Neural progenitor cell (in vitro differentiated cells): ENCODE measurements at regions not wholly inside any gene's neighbourhood (a gene's known extent, or its start where the extent isn't known, plus 50 kb on each side); places are given as distances from the start of the nearest gene placed in this dataset.
A peak's percentile ranks its signal among the peaks of the same experiment; 100 is the strongest.

Experiments
- DNase-seq: peaks from one replicate; pipeline ENCODE4 v3.0.0-alpha.2; 2016; ENCODE audit warnings: low spot score
- H2AFZ ChIP-seq: fragments of 200-600 bp; sonication (generic); replicated peaks from 2 replicates; pipeline ENCODE4 v1.6.1; 2016; ENCODE audit warnings: antibody characterized with exemption
- H3F3A ChIP-seq: fragments of 200-600 bp; sonication (generic); 2 replicates; pipeline ENCODE4 v1.6.1; 2016; ENCODE audit warnings: antibody characterized with exemption, low read depth
- H3K27ac ChIP-seq: fragments of 200-600 bp; sonication (generic); 2 replicates; pipeline ENCODE4 v1.5.1; 2016; ENCODE audit warnings: mild to moderate bottlenecking
- H3K27me3 ChIP-seq: fragments of 200-600 bp; sonication (generic); 2 replicates; pipeline ENCODE4 v1.6.1; 2016; ENCODE audit warnings: mild to moderate bottlenecking, moderate library complexity
- H3K36me3 ChIP-seq: fragments of 200-600 bp; sonication (generic); 2 replicates; pipeline ENCODE4 v1.5.1; 2016
- H3K4me1 ChIP-seq: fragments of 200-600 bp; sonication (generic); 2 replicates; pipeline ENCODE4 v1.6.1; 2016; ENCODE audit warnings: mixed run types
- H3K4me2 ChIP-seq: fragments of 200-600 bp; sonication (generic); 2 replicates; pipeline ENCODE4 v1.6.1; 2016
- H3K4me3 ChIP-seq: fragments of 200-600 bp; sonication (generic); 2 replicates; pipeline ENCODE4 v1.5.1; 2016
- H3K79me2 ChIP-seq: fragments of 200-600 bp; sonication (generic); 2 replicates; pipeline ENCODE4 v1.6.1; 2016; ENCODE audit warnings: low read depth
- H3K9ac ChIP-seq: fragments of 200-600 bp; sonication (generic); 2 replicates; pipeline ENCODE4 v1.6.1; 2016
- H3K9me3 ChIP-seq: fragments of 200-600 bp; sonication (generic); 2 replicates; pipeline ENCODE4 v1.5.1; 2016; ENCODE audit warnings: low read depth
- H4K20me1 ChIP-seq: fragments of 200-600 bp; sonication (generic); 2 replicates; pipeline ENCODE4 v1.6.1; 2016; ENCODE audit warnings: low read depth
- H3K27ac Mint-ChIP-seq: 3 replicates; pipeline ENCODE4 v1.8.0; 2021; ENCODE audit warnings: mixed read lengths
- H3K27me3 Mint-ChIP-seq: 2 replicates; pipeline ENCODE4 v1.8.0; 2022; ENCODE audit warnings: low read depth, mild to moderate bottlenecking, inconsistent platforms, moderate library complexity, mixed read lengths; ENCODE audit not compliant: insufficient read depth
- H3K36me3 Mint-ChIP-seq: 3 replicates; pipeline ENCODE4 v1.8.0; 2021; ENCODE audit warnings: mixed read lengths
- H3K4me1 Mint-ChIP-seq: 3 replicates; pipeline ENCODE4 v1.8.0; 2021; ENCODE audit warnings: mixed read lengths
- H3K4me3 Mint-ChIP-seq: 3 replicates; pipeline ENCODE4 v1.8.0; 2021; ENCODE audit warnings: mild to moderate bottlenecking, moderate library complexity, mixed read lengths
- H3K9me3 Mint-ChIP-seq: 3 replicates; pipeline ENCODE4 v1.8.0; 2020; ENCODE audit warnings: mixed read lengths
- EZH2 ChIP-seq: fragments of 200-600 bp; sonication (generic); IDR thresholded peaks from 2 replicates; pipeline ENCODE4 v1.6.1; 2017; ENCODE audit warnings: antibody characterized with exemption, mild to moderate bottlenecking, moderate library complexity
- EZH2phosphoT487 ChIP-seq: fragments of 200-600 bp; sonication (generic); IDR thresholded peaks from 2 replicates; pipeline ENCODE4 v1.6.1; 2017; ENCODE audit warnings: antibody characterized with exemption
- TF ChIP-seq, protein P1 (sequence below): fragments of 200-600 bp; sonication (generic); IDR thresholded peaks from 2 replicates; pipeline ENCODE4 v1.5.1; 2017; ENCODE audit warnings: antibody characterized with exemption, mild to moderate bottlenecking

DNA sequence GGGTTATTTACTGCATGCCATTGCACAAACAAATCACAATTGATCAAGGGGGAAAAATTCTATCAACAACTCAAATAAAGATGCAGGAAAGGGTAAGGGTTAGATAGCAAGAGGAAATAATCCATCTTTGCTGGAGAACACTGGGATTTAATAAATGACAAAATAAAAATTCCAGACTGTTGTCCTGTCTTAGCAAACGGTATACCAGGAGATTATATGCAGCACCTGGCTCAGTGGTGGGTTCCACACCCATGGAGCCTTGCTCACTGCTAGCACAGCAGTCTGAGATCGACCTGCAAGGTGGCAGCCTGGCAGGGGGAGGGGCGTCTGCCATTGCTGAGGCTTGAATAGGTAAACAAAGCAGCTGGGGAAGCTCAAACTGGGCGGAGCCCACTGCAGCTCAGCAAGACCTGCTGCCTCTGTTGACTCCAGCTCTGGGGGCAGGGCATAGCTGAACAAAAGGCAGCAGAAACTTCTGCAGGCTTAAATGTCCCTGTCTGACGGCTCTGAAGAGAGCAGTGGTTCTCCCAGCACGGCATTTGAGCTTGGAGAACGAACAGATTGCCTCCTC is 296.5 kb upstream of the THSD7B start:
- peaks cover 7% of the 10 kb centered on the region for H3K9me3 Mint-ChIP-seq
- TF ChIP-seq EZH2phosphoT487, result no peak
- TF ChIP-seq EZH2, result no peak
- TF ChIP-seq, protein P1, sequence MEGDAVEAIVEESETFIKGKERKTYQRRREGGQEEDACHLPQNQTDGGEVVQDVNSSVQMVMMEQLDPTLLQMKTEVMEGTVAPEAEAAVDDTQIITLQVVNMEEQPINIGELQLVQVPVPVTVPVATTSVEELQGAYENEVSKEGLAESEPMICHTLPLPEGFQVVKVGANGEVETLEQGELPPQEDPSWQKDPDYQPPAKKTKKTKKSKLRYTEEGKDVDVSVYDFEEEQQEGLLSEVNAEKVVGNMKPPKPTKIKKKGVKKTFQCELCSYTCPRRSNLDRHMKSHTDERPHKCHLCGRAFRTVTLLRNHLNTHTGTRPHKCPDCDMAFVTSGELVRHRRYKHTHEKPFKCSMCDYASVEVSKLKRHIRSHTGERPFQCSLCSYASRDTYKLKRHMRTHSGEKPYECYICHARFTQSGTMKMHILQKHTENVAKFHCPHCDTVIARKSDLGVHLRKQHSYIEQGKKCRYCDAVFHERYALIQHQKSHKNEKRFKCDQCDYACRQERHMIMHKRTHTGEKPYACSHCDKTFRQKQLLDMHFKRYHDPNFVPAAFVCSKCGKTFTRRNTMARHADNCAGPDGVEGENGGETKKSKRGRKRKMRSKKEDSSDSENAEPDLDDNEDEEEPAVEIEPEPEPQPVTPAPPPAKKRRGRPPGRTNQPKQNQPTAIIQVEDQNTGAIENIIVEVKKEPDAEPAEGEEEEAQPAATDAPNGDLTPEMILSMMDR, result no peak
- Histone ChIP-seq H3K27ac (no peak overlapping the region), H3K4me1 (no peaks in the 10 kb centered on the region), H3K36me3 (no peaks in the 10 kb centered on the region), H3K27me3 (no peaks in the 10 kb centered on the region), H4K20me1 (no peaks in the 10 kb centered on the region), H3K79me2 (no peaks in the 10 kb centered on the region), H2AFZ (peak overlapping the region; percentile 50), H3K4me3 (no peak overlapping the region), H3K9ac (no peak overlapping the region), H3K4me2 (no peak overlapping the region), H3K9me3 (no peaks in the 10 kb centered on the region), H3F3A (no peaks in the 10 kb centered on the region)
- DNase-seq, result peak; percentile 36
- H3K27me3 Mint-ChIP-seq, result peaks cover 2% of the 10 kb centered on the region
- no peaks in the 10 kb centered on the region for H3K36me3 Mint-ChIP-seq
- H3K4me1 Mint-ChIP-seq, result peaks cover 3% of the 10 kb centered on the region
- H3K4me3 Mint-ChIP-seq, result no peak overlapping the region
- H3K27ac Mint-ChIP-seq, result no peak overlapping the region

DNA sequence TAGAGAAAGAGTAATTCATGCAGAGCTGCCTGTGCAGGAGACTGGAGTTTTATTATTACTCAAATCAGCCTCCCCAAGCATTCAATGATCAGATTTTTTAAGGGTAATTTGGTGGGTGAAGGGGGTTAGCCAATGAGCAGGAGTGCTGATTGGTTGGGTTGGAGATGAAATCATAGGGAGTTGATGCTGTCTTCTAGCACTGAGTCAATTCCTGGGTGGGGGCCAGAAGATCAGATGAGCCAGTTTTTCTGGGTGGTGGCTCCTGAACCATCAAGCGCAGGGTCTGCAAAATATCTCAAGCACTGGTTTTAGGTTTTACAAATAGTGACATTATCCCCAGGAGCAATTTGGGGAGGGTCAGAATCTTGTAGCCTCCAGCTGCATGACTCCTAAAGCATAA is 312.8 kb upstream of the THSD7B start:
- H3K27me3 Mint-ChIP-seq, result peaks cover 13% of the 10 kb centered on the region
- no peaks in the 10 kb centered on the region for H3K4me1 ChIP-seq
- H3K36me3 Mint-ChIP-seq, result no peaks in the 10 kb centered on the region

DNA sequence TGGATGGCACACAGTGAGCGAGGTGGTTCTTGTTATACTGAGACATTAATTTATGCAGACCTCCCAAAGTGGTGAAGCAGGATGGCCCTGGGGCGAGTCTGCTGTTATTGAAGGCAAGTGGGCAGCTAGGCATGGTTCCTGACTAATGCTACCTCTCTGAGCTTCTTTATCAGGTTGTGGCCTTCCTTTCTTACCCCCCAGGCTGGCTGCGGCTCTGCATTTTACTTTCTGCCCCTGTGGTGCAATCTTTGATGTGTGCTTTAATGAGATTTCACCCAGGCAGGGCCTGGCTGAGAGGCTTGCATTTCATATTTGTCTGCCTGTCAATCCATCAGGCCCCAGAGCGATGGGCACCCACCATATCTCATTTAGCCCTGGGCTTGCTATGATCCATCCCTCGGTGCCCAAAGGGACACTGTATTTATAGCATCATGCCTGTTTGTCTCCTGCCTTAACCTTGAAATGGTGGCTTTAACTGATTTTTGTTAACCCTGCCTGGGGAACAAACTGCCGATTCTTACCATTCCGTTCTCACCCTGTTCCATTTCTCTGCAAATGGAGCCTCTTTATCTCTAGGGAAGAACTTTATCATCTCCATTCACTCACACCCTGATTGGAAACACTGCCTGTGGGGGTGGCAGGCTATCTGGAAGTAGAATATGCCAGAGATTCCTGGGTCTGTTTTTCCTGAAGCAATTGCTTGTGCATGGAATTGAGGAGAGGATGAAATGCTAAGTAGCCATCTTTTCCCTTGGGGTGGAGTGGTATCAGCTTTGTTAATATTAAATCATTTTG is 316.2 kb upstream of the THSD7B start:
- Histone ChIP-seq H4K20me1 (no peaks in the 10 kb centered on the region), H3F3A (no peaks in the 10 kb centered on the region), H3K79me2 (no peaks in the 10 kb centered on the region), H3K9me3 (no peaks in the 10 kb centered on the region), H3K36me3 (no peaks in the 10 kb centered on the region), H3K27ac (no peak overlapping the region), H2AFZ (no peak overlapping the region), H3K4me2 (no peak overlapping the region), H3K4me1 (peaks cover 4% of the 10 kb centered on the region), H3K4me3 (no peak overlapping the region), H3K27me3 (no peaks in the 10 kb centered on the region), H3K9ac (no peak overlapping the region)
- DNase-seq, result no peak
- H3K27ac Mint-ChIP-seq, result no peak overlapping the region
- peaks cover 16% of the 10 kb centered on the region for H3K4me1 Mint-ChIP-seq
- no peak for TF ChIP-seq EZH2phosphoT487
- TF ChIP-seq, protein P1, result no peak
- H3K4me3 Mint-ChIP-seq, result no peak overlapping the region
- H3K36me3 Mint-ChIP-seq, result no peaks in the 10 kb centered on the region
- peaks cover 9% of the 10 kb centered on the region for H3K27me3 Mint-ChIP-seq
- H3K9me3 Mint-ChIP-seq, result peaks cover 2% of the 10 kb centered on the region

More for the DNA sequence above, 312.8 kb upstream of the THSD7B start:
- Histone ChIP-seq H3K79me2 (no peaks in the 10 kb centered on the region), H3F3A (no peaks in the 10 kb centered on the region), H3K27me3 (no peaks in the 10 kb centered on the region), H3K27ac (no peak overlapping the region), H3K9ac (no peak overlapping the region), H3K9me3 (no peaks in the 10 kb centered on the region), H3K4me3 (no peak overlapping the region), H2AFZ (no peak overlapping the region), H4K20me1 (no peaks in the 10 kb centered on the region), H3K36me3 (no peaks in the 10 kb centered on the region), H3K4me2 (no peak overlapping the region)
- Mint-ChIP-seq H3K9me3 (no peaks in the 10 kb centered on the region), H3K4me1 (peaks cover 12% of the 10 kb centered on the region), H3K4me3 (no peak overlapping the region), H3K27ac (no peak overlapping the region)
- no peak for TF ChIP-seq EZH2phosphoT487
- DNase-seq, result no peak

DNA sequence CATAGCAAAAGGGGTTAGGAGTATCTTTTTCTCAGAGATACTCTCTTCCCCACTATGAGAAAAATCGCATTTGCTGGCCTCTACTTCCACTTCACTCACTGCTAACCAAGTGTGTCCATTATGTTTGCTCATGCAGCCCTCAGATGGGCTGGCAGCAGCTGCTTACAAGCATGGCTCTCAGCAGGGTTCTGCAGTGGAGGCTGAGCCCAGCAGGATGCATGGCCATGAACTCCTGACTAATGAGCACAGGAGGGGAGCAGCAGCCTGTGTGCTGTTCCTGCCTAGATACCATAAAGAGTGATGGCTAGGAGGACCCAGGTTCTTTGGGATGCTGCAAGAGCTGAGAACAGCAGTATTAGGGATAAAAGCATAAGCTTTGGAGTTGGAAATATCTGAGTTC is 316.9 kb upstream of the THSD7B start:
- Histone ChIP-seq H3K9me3 (no peaks in the 10 kb centered on the region), H3K4me2 (no peak overlapping the region), H3K4me3 (no peak overlapping the region), H3K79me2 (no peaks in the 10 kb centered on the region), H3K27ac (no peak overlapping the region), H3K4me1 (peaks cover 10% of the 10 kb centered on the region), H3K27me3 (no peaks in the 10 kb centered on the region), H2AFZ (no peak overlapping the region), H3K36me3 (no peaks in the 10 kb centered on the region), H4K20me1 (no peaks in the 10 kb centered on the region), H3K9ac (no peak overlapping the region), H3F3A (no peaks in the 10 kb centered on the region)
- DNase-seq, result no peak
- H3K27ac Mint-ChIP-seq, result no peak overlapping the region
- peaks cover 18% of the 10 kb centered on the region for H3K4me1 Mint-ChIP-seq
- H3K4me3 Mint-ChIP-seq, result no peak overlapping the region
- TF ChIP-seq EZH2phosphoT487 (no peak), EZH2 (no peak)
- TF ChIP-seq, protein P1, result no peak
- no peaks in the 10 kb centered on the region for H3K36me3 Mint-ChIP-seq
- peaks cover 9% of the 10 kb centered on the region for H3K27me3 Mint-ChIP-seq
- H3K9me3 Mint-ChIP-seq, result peaks cover 2% of the 10 kb centered on the region
